PC-3 (cell line): ENCODE measurements at regions not wholly inside any gene's neighbourhood (a gene's known extent, or its start where the extent isn't known, plus 50 kb on each side); places are given as distances from the start of the nearest gene placed in this dataset.

ENCODE experiments used
- ATAC-seq: fragments of 200-7000 bp; cut with Tn5 transposase; 2 replicates; pipeline ENCODE4 v1.9.1; 2020; ENCODE audit warnings: mild to moderate bottlenecking, moderate library complexity
- BruUV-seq: library from RNA; stranded (reverse); fragments of 400-500 nt; replicated peaks from 2 replicates; lab custom pipeline; 2021; lab: Mats Ljungman, UMichigan
- CTCF ChIA-PET: fragments of 300-600 bp; sonication (Branson Sonifier 250); formaldehyde crosslinking; loops from one replicate; lab custom pipeline; 2022; ENCODE audit warnings: antibody characterized with exemption; lab: Charles Lee
- POLR2A ChIA-PET: fragments of 300-600 bp; sonication (Branson Sonifier 250); formaldehyde crosslinking; loops from one replicate; lab custom pipeline; 2022; ENCODE audit warnings: antibody characterized with exemption; ENCODE audit not compliant: unreplicated experiment; lab: Charles Lee
- DNase-seq: peaks from one replicate; pipeline ENCODE4 v3.0.0-alpha.2; 2015
- H2AFZ ChIP-seq: fragments of 300-600 bp; sonication (generic); 2 replicates; pipeline ENCODE4 v1.6.0; 2016; ENCODE audit warnings: antibody characterized with exemption, low read length
- H3F3A ChIP-seq: fragments of 300-600 bp; sonication (generic); one replicate; pipeline ENCODE4 v1.6.0; 2017; ENCODE audit warnings: antibody characterized with exemption, low read length, control low read depth, mild to moderate bottlenecking; ENCODE audit not compliant: unreplicated experiment
- H3K27ac ChIP-seq: fragments of 300-600 bp; sonication (generic); 2 replicates; pipeline ENCODE4 v1.5.1; 2016; ENCODE audit warnings: mild to moderate bottlenecking, low read length
- H3K27me3 ChIP-seq: fragments of 300-600 bp; sonication (generic); 2 replicates; pipeline ENCODE4 v1.6.1; 2016; ENCODE audit warnings: low read length, mixed read lengths
- H3K36me3 ChIP-seq: fragments of 300-600 bp; sonication (generic); 2 replicates; pipeline ENCODE4 v1.6.1; 2016; ENCODE audit warnings: low read depth, mixed run types, low read length, mixed read lengths
- H3K4me1 ChIP-seq: fragments of 300-600 bp; sonication (generic); 2 replicates; pipeline ENCODE4 v1.5.1; 2016; ENCODE audit warnings: low read length; ENCODE audit not compliant: insufficient read depth
- H3K4me2 ChIP-seq: fragments of 300-600 bp; sonication (generic); 2 replicates; pipeline ENCODE4 v1.6.0; 2016; ENCODE audit warnings: low read length
- H3K4me3 ChIP-seq: fragments of 300-600 bp; sonication (generic); 2 replicates; pipeline ENCODE4 v1.5.1; 2016; ENCODE audit warnings: mild to moderate bottlenecking, low read length, mixed read lengths
- H3K79me2 ChIP-seq: fragments of 300-600 bp; sonication (generic); 2 replicates; pipeline ENCODE4 v1.6.1; 2017; ENCODE audit warnings: low read length, mixed read lengths
- H3K9ac ChIP-seq: fragments of 300-600 bp; sonication (generic); 2 replicates; pipeline ENCODE4 v1.6.0; 2016; ENCODE audit warnings: mild to moderate bottlenecking, low read length
- H3K9me2 ChIP-seq: fragments of 300-600 bp; sonication (generic); replicated peaks from 2 replicates; pipeline ENCODE4 v1.6.1; 2016; ENCODE audit warnings: mixed run types, low read length, mixed read lengths
- H3K9me3 ChIP-seq: fragments of 300-600 bp; sonication (generic); 2 replicates; pipeline ENCODE4 v1.6.1; 2016; ENCODE audit warnings: low read length, mixed read lengths
- H4K20me1 ChIP-seq: fragments of 300-600 bp; sonication (generic); 2 replicates; pipeline ENCODE4 v1.6.1; 2016; ENCODE audit warnings: low read length, mixed read lengths
- EZH2 ChIP-seq: fragments of 300-600 bp; sonication (generic); IDR thresholded peaks from one replicate; pipeline ENCODE4 v1.6.1; 2017; ENCODE audit warnings: antibody characterized with exemption, mild to moderate bottlenecking, low read length; ENCODE audit not compliant: unreplicated experiment
- EZH2phosphoT487 ChIP-seq: fragments of 300-600 bp; sonication (generic); IDR thresholded peaks from 2 replicates; pipeline ENCODE4 v1.6.1; 2018; ENCODE audit warnings: mild to moderate bottlenecking, antibody characterized with exemption, low read length, borderline replicate concordance
- intact Hi-C: fragments of 100-400 bp; cut with micrococcal nuclease; formaldehyde crosslinking; loops from 2 replicates; pipeline ENCODE4 v1.9.0; 2023
- TF ChIP-seq, protein P1 (sequence below): fragments of 300-600 bp; sonication (generic); conservative IDR thresholded peaks from 2 replicates; pipeline ENCODE4 v1.5.1; 2017; ENCODE audit warnings: antibody characterized with exemption, low read depth, mild to moderate bottlenecking, low read length

DNA sequence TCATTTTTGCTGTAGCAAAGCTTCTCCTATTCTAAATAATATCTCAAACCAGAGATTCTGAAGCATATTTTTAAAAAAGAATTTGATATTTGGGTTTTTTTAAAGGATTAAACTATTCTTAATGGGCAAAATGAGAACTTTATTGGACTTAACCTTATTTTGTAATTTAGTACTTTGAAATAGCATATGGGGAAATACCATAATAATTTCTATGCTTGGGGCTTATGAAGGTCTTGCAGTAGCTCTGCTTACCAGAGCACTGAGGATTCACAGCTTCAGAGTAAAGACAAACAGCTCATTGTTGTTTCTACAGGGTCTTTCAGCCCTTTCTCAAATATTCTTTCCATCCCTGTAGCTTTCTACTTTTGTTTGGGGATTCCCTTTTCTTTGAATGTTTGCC lies 111.2 kb upstream of the ZNF648 start:
- no TSS peak for BruUV-seq
- Histone ChIP-seq H3K36me3 (no peaks in the 10 kb centered on the region), H3K9me3 (no peaks in the 10 kb centered on the region), H3K27ac (no peak overlapping the region), H3K27me3 (no peaks in the 10 kb centered on the region), H2AFZ (no peak overlapping the region), H4K20me1 (no peaks in the 10 kb centered on the region), H3K9ac (no peak overlapping the region), H3F3A (no peaks in the 10 kb centered on the region), H3K79me2 (no peaks in the 10 kb centered on the region), H3K9me2 (no peaks in the 10 kb centered on the region), H3K4me2 (no peak overlapping the region), H3K4me1 (peaks cover 23% of the 10 kb centered on the region), H3K4me3 (no peak overlapping the region)
- intact Hi-C loops: no loop called here
- DNase-seq (no peak), ATAC-seq (no peak)
- TF ChIP-seq EZH2 (no peak), EZH2phosphoT487 (no peak)
- TF ChIP-seq, protein P1, sequence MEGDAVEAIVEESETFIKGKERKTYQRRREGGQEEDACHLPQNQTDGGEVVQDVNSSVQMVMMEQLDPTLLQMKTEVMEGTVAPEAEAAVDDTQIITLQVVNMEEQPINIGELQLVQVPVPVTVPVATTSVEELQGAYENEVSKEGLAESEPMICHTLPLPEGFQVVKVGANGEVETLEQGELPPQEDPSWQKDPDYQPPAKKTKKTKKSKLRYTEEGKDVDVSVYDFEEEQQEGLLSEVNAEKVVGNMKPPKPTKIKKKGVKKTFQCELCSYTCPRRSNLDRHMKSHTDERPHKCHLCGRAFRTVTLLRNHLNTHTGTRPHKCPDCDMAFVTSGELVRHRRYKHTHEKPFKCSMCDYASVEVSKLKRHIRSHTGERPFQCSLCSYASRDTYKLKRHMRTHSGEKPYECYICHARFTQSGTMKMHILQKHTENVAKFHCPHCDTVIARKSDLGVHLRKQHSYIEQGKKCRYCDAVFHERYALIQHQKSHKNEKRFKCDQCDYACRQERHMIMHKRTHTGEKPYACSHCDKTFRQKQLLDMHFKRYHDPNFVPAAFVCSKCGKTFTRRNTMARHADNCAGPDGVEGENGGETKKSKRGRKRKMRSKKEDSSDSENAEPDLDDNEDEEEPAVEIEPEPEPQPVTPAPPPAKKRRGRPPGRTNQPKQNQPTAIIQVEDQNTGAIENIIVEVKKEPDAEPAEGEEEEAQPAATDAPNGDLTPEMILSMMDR: no peak
- ChIA-PET POLR2A (no interaction called here), CTCF (no interaction called here)

DNA sequence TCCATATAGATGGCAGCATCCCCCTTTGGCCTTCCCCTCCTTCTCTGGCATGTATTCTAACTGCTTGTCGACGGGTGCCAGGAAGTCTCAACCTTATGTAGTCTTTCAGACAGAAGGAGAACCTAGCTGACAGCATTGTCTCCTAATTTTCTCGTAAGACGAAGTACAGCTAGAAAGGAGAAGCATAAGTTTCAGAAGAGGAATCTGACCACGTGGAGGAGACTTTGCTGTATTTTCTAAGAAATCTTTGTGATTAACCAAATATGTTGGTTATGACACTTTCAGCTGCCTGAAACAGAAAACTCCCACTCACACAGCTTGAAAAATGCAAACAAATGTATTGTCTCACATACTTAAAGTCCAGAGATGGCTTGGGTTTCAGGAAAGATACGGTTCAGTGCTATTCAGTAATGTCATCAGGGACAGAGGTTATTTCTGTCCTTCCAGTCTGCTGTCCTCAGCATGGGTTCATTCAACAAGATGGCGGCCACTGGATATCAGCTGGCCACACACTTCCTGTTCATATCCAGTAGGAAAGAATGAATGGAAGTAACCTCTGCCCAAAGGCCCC lies 109.5 kb upstream of the ZNF648 start:
- no peaks in the 10 kb centered on the region for H3K27me3 ChIP-seq
- intact Hi-C loops: no loop called here
- H3K79me2 ChIP-seq: no peaks in the 10 kb centered on the region
- no peaks in the 10 kb centered on the region for H3K36me3 ChIP-seq
- H3K9me2 ChIP-seq: no peaks in the 10 kb centered on the region
- no peak overlapping the region for H2AFZ ChIP-seq
- no peak overlapping the region for H3K27ac ChIP-seq
- H3K9me3 ChIP-seq: no peaks in the 10 kb centered on the region
- no peaks in the 10 kb centered on the region for H4K20me1 ChIP-seq
- H3K4me3 ChIP-seq: no peak overlapping the region
- TF ChIP-seq EZH2 (no peak), EZH2phosphoT487 (no peak)
- TF ChIP-seq, protein P1: no peak
- no TSS peak for BruUV-seq
- DNase-seq (no peak), ATAC-seq (no peak)
- no peaks in the 10 kb centered on the region for H3F3A ChIP-seq
- ChIA-PET POLR2A (no interaction called here), CTCF (no interaction called here)
- no peak overlapping the region for H3K9ac ChIP-seq
- no peak overlapping the region for H3K4me2 ChIP-seq
- H3K4me1 ChIP-seq: peaks cover 20% of the 10 kb centered on the region

DNA sequence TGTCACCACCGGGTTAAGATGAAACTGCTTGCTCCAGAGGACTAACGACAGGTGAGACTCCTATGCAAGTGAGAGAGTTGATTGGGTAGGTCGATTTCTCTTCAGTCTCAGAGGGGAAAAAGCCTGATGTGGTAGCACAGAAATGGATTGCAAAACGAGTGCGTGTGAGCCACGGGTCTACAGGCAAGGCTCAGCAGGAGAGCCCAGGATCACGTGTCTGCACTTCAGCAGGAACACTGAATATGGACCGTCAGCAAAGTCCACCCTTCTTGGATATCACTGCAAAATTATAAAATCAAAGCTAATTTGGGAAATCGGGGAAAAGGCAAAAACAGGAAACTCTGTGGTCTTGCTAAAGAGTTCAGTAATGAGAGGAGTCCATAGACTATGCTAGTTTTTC lies 107.7 kb upstream of the ZNF648 start:
- TF ChIP-seq, protein P1: no peak
- TF ChIP-seq EZH2phosphoT487 (no peak), EZH2 (no peak)
- POLR2A ChIA-PET: no interaction called here

More for the DNA sequence above, 107.7 kb upstream of the ZNF648 start:
- no peaks in the 10 kb centered on the region for H4K20me1 ChIP-seq
- CTCF ChIA-PET: no interaction called here
- H3K9me3 ChIP-seq: no peaks in the 10 kb centered on the region
- no TSS peak for BruUV-seq
- no peak overlapping the region for H3K4me2 ChIP-seq
- ATAC-seq (no peak), DNase-seq (no peak)
- peaks cover 5% of the 10 kb centered on the region; the same call in 1 of the 2 replicates for H3K4me1 ChIP-seq
- no peak overlapping the region for H3K27ac ChIP-seq
- no peak overlapping the region for H3K4me3 ChIP-seq
- intact Hi-C loops: no loop called here
- no peaks in the 10 kb centered on the region for H3K79me2 ChIP-seq
- H2AFZ ChIP-seq: no peak overlapping the region
- H3F3A ChIP-seq: no peaks in the 10 kb centered on the region
- H3K9ac ChIP-seq: no peak overlapping the region
- H3K9me2 ChIP-seq: no peaks in the 10 kb centered on the region
- H3K27me3 ChIP-seq: no peaks in the 10 kb centered on the region
- H3K36me3 ChIP-seq: no peaks in the 10 kb centered on the region
